Endothelial cell of umbilical vein (primary cell): ENCODE measurements at regions not wholly inside any gene's neighbourhood (a gene's known extent, or its start where the extent isn't known, plus 50 kb on each side); places are given as distances from the start of the nearest gene placed in this dataset.

ENCODE experiments used
- BruUV-seq: library from RNA; stranded (reverse); fragments of 400-500 nt; replicated peaks from 2 replicates; lab custom pipeline; 2021; lab: Mats Ljungman, UMichigan
- CTCF ChIA-PET: fragments of 300-600, 350-600 bp; sonication (Branson Sonifier 250); formaldehyde crosslinking; loops from one replicate; lab custom pipeline; 2021; ENCODE audit warnings: antibody characterized with exemption, inconsistent platforms; lab: Charles Lee
- POLR2A ChIA-PET: fragments of 300-600, 350-600 bp; sonication (Branson Sonifier 250); formaldehyde crosslinking; loops from one replicate; lab custom pipeline; 2021; ENCODE audit warnings: antibody characterized with exemption, inconsistent platforms; lab: Charles Lee
- DNase-seq: peaks from one replicate; pipeline ENCODE4 v3.0.0-alpha.2; 2011; ENCODE audit warnings: low read depth, low spot score
- FAIRE-seq: peaks from 2 replicates; lab custom pipeline; 2011; peaks lifted over from hg19 to GRCh38; lab: Jason Lieb, UNC
- H2AFZ ChIP-seq: 2 replicates; pipeline ENCODE4 v1.6.0; 2012; ENCODE audit warnings: low read depth, low read length, control low read depth, inconsistent platforms
- H3K27ac ChIP-seq: 2 replicates; pipeline ENCODE4 v1.5.1; 2011; ENCODE audit warnings: low read depth, mild to moderate bottlenecking, control low read depth, low read length, moderate library complexity; ENCODE audit not compliant: insufficient read depth
- H3K27me3 ChIP-seq, 2 experiments: 2 replicates each; pipeline versions ENCODE4 v1.6.0 to v1.6.1; 2011; ENCODE audit warnings: low read length in 2 of 2, mixed read lengths in 1 of 2; ENCODE audit not compliant: control insufficient read depth in 2 of 2, insufficient read depth in 2 of 2
- H3K36me3 ChIP-seq, 2 experiments: 2 replicates in 1 of 2; 3 replicates in 1 of 2; pipeline ENCODE4 v1.5.1; 2011; ENCODE audit warnings: low read length in 2 of 2, mild to moderate bottlenecking in 1 of 2, moderate library complexity in 1 of 2; ENCODE audit not compliant: control insufficient read depth in 2 of 2, insufficient read depth in 2 of 2; ENCODE audit errors: extremely low read depth in 1 of 2
- H3K4me1 ChIP-seq: 3 replicates; pipeline ENCODE4 v1.5.1; 2011; ENCODE audit warnings: mild to moderate bottlenecking, low read length; ENCODE audit not compliant: control insufficient read depth, insufficient read depth; ENCODE audit errors: extremely low read depth
- H3K4me2 ChIP-seq: 2 replicates; pipeline ENCODE4 v1.6.1; 2011; ENCODE audit warnings: low read length, control low read depth, mixed read lengths; ENCODE audit not compliant: insufficient read depth
- H3K4me3 ChIP-seq, 3 experiments: fragments of 200-600 bp in 1 of 3; sonication (generic), shearing (Covaris generic) in 1 of 3; replicated peaks in 1 of 3; 2 replicates each; pipeline ENCODE4 v1.5.1; 2011 to 2016; ENCODE audit warnings: control low read depth in 3 of 3, low read length in 3 of 3, mild to moderate bottlenecking in 2 of 3, inconsistent platforms in 1 of 3, low read depth in 1 of 3, moderate library complexity in 1 of 3; ENCODE audit not compliant: insufficient read depth in 1 of 3
- H3K79me2 ChIP-seq: 2 replicates; pipeline ENCODE4 v1.6.0; 2012; ENCODE audit warnings: low read length, inconsistent platforms; ENCODE audit not compliant: control insufficient read depth, insufficient read depth
- H3K9ac ChIP-seq: replicated peaks from 2 replicates; pipeline ENCODE3; 2011; ENCODE audit warnings: low read length, control low read depth; ENCODE audit not compliant: insufficient read depth; ENCODE audit errors: extremely low read depth
- H3K9me1 ChIP-seq: replicated peaks from 3 replicates; pipeline ENCODE4 v1.6.0; 2011; ENCODE audit warnings: mild to moderate bottlenecking, low read length; ENCODE audit not compliant: control insufficient read depth, insufficient read depth; ENCODE audit errors: extremely low read depth
- H3K9me3 ChIP-seq: replicated peaks from 2 replicates; pipeline ENCODE4 v1.5.1; 2012; ENCODE audit warnings: low read length, inconsistent platforms; ENCODE audit not compliant: control insufficient read depth, insufficient read depth
- H4K20me1 ChIP-seq: replicated peaks from 2 replicates; pipeline ENCODE3; 2011; ENCODE audit warnings: mild to moderate bottlenecking, low read length; ENCODE audit not compliant: control insufficient read depth, insufficient read depth; ENCODE audit errors: extremely low read depth
- CTCF ChIP-seq, 2 donors: IDR thresholded peaks; 1 replicate in 1 of 2; 2 replicates in 1 of 2; pipeline ENCODE4 v1.5.1; 2011; ENCODE audit warnings: low read length in 2 of 2, mild to moderate bottlenecking in 2 of 2, moderate library complexity in 2 of 2, control low read depth in 1 of 2, inconsistent platforms in 1 of 2, low read depth in 1 of 2; ENCODE audit not compliant: insufficient read depth in 1 of 2; ENCODE audit errors: extremely low read depth in 1 of 2
- EZH2 ChIP-seq: IDR thresholded peaks from 2 replicates; pipeline ENCODE4 v1.6.1; 2012; ENCODE audit warnings: borderline replicate concordance, low read depth, mild to moderate bottlenecking, moderate library complexity, low read length, inconsistent platforms; ENCODE audit not compliant: severe bottlenecking
- FOS ChIP-seq: IDR thresholded peaks from 2 replicates; pipeline ENCODE4 v1.6.1; 2011; ENCODE audit warnings: mild to moderate bottlenecking, low read length, moderate library complexity, borderline replicate concordance; ENCODE audit not compliant: insufficient read depth
- GATA2 ChIP-seq: IDR thresholded peaks from 2 replicates; pipeline ENCODE4 v1.7.0; 2011; ENCODE audit warnings: low read depth, mild to moderate bottlenecking, moderate library complexity, mixed read lengths, low read length; ENCODE audit not compliant: insufficient read length, insufficient read depth
- JUN ChIP-seq: IDR thresholded peaks from 2 replicates; pipeline ENCODE4 v1.6.1; 2011; ENCODE audit warnings: borderline replicate concordance, low read depth; ENCODE audit not compliant: insufficient read length, insufficient read depth
- MYC ChIP-seq: IDR thresholded peaks from one replicate; pipeline ENCODE4 v1.6.1; 2011; ENCODE audit warnings: mild to moderate bottlenecking, low read depth, low read length
- POLR2A ChIP-seq: IDR thresholded peaks from 2 replicates; pipeline ENCODE4 v1.6.1; 2012; ENCODE audit warnings: low read depth, mild to moderate bottlenecking, control low read depth, low read length
- POLR2AphosphoS5 ChIP-seq: IDR thresholded peaks from 2 replicates; pipeline ENCODE4 v1.6.1; 2012; ENCODE audit warnings: low read depth, mild to moderate bottlenecking, control low read depth, low read length, moderate library complexity; ENCODE audit not compliant: insufficient read depth
- dilution Hi-C: fragments of 300-500 bp; cut with MboI; formaldehyde crosslinking; loops from one replicate; pipeline ENCODE4 v1.15.0; 2019; ENCODE audit warnings: low sequenced_read_pairs; ENCODE audit not compliant: extremely low pct_ligation_motif_present
- intact Hi-C: fragments of 100-400 bp; cut with micrococcal nuclease; formaldehyde crosslinking; loops from one replicate; pipeline ENCODE4 v1.10.0; 2022
- TF ChIP-seq, protein P1 (sequence below): IDR thresholded peaks from 2 replicates; pipeline ENCODE4 v1.6.1; 2011; ENCODE audit not compliant: insufficient read depth, insufficient read length

DNA sequence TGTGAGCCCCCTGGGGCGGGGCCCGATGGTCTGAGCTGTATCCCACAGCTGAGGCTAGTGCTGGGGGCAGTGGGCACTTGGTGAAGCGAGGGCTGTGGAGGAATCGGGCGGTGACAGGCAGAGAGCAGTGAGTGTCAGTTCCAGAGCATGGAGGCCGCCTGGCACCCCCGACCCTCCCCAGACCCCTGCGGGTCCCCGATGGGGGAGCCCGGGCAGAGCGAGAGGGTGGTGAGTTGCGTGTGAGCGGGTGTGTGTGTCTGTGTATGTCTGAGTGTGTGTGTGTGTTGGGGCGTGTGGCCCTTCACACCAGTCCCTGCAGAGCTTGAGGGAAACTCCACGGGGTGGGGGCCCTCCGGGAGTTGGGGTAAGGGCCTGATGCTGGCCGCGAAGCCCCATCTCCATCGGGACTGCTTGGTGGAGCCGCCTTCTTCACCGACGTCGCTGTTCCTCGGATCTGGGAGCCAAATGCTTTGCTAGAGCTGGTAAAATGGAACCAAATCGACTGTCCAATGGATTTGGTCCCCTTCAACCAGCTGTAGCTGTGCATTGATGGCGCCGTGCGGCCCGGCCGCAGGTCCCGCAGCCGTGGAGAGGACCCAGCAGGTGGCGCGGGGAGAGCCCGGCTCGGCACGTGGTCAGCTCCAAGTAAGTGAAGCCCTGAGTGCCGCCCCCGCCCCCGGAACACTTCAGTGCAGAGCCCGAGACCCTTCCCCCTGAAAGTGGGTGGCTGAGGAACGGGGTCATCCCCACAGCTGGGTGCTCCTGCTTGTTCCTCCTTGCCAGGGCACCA is 77.7 kb upstream of the SLCO4A1 start:
- H2AFZ ChIP-seq = no peak overlapping the region
- H3K4me1 ChIP-seq = no peaks in the 10 kb centered on the region
- intact Hi-C loops (no loop called here), dilution Hi-C loops (no loop called here)
- no peak overlapping the region for H3K9ac ChIP-seq
- no peak overlapping the region for H3K4me2 ChIP-seq
- TF ChIP-seq POLR2A = no peak
- DNase-seq (no peak), FAIRE-seq (no peak)
- no peaks in the 10 kb centered on the region for H4K20me1 ChIP-seq
- H3K9me3 ChIP-seq = no peaks in the 10 kb centered on the region
- H3K9me1 ChIP-seq = no peaks in the 10 kb centered on the region
- CTCF ChIA-PET = no interaction called here
- POLR2A ChIA-PET = no interaction called here
- no peaks in the 10 kb centered on the region for H3K79me2 ChIP-seq
- H3K27ac ChIP-seq = no peak overlapping the region
- BruUV-seq = no TSS peak
- no peaks in the 10 kb centered on the region for H3K36me3 ChIP-seq
- H3K27me3 ChIP-seq = no peaks in the 10 kb centered on the region
- H3K4me3 ChIP-seq = no peak overlapping the region

GRCh38 chr20:62566266-62566665 is 76.0 kb upstream of the SLCO4A1 start:
- intact Hi-C loops = no loop called here
- CTCF ChIA-PET = no interaction called here
- no peak for FAIRE-seq

More at GRCh38 chr20:62566266-62566665, 76.0 kb upstream of the SLCO4A1 start:
- no TSS peak for BruUV-seq
- H3K4me3 ChIP-seq = no peak overlapping the region
- no peak overlapping the region for H3K9ac ChIP-seq
- H3K4me2 ChIP-seq = no peak overlapping the region
- H3K27ac ChIP-seq = no peak overlapping the region
- H2AFZ ChIP-seq = no peak overlapping the region
- POLR2A ChIA-PET = no interaction called here
- H3K79me2 ChIP-seq = no peaks in the 10 kb centered on the region
- H3K36me3 ChIP-seq = no peaks in the 10 kb centered on the region
- no peak for DNase-seq
- no peaks in the 10 kb centered on the region for H3K9me3 ChIP-seq
- dilution Hi-C loops = no loop called here
- H3K9me1 ChIP-seq = no peaks in the 10 kb centered on the region
- no peaks in the 10 kb centered on the region for H3K27me3 ChIP-seq
- no peaks in the 10 kb centered on the region for H3K4me1 ChIP-seq
- H4K20me1 ChIP-seq = no peaks in the 10 kb centered on the region
- TF ChIP-seq POLR2A (no peak), CTCF (IDR thresholded peaks at IDR 0.05; ENCODE audit: extremely low read depth in 1 of 2, insufficient read depth in 1 of 2, low read depth in 1 of 2, low read length in 2 of 2) (no peak), POLR2AphosphoS5 (no peak), JUN (no peak), FOS (no peak), MYC (no peak), GATA2 (no peak), EZH2 (no peak)
- TF ChIP-seq, protein P1, sequence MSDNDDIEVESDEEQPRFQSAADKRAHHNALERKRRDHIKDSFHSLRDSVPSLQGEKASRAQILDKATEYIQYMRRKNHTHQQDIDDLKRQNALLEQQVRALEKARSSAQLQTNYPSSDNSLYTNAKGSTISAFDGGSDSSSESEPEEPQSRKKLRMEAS = no peak
